HG02588 (cell line): ENCODE measurements at regions not wholly inside any gene's neighbourhood (a gene's known extent, or its start where the extent isn't known, plus 50 kb on each side); places are given as distances from the start of the nearest gene placed in this dataset.

Experiments
- ATAC-seq: cut with Tn5 transposase; IDR thresholded peaks from one replicate; pipeline ENCODE4 v1.9.1; 2021; ENCODE audit warnings: mild to moderate bottlenecking, moderate library complexity; ENCODE audit not compliant: unreplicated experiment

- ATAC-seq: no peak
Measured at GRCh38 chr1:81635816-81636215, 164.9 kb upstream of the ADGRL2 start.

GRCh38 chr1:81634294-81634693 is 166.4 kb upstream of the ADGRL2 start:
- ATAC-seq: no peak

- ATAC-seq: no peak
Measured at GRCh38 chr1:81619156-81619555, 181.6 kb upstream of the ADGRL2 start.

DNA sequence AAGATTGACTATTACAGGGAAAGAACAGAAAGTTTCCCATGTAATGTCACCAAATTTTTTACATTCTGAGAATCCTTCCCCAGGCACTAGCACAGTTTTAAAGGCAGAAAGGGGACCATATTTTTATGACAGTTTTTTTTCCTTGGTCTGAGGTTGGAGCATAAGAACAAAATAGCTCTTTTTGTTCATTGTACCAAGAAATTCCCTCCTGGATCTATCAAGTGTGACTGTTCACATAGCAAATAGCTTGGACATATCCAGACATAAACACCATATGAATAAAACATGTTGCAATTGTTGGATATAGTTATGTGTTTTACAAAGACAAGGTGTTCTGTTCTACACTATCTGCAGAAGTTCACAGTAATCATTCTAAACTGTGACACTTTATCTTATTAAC is 182.4 kb upstream of the ADGRL2 start:
- ATAC-seq: no peak

DNA sequence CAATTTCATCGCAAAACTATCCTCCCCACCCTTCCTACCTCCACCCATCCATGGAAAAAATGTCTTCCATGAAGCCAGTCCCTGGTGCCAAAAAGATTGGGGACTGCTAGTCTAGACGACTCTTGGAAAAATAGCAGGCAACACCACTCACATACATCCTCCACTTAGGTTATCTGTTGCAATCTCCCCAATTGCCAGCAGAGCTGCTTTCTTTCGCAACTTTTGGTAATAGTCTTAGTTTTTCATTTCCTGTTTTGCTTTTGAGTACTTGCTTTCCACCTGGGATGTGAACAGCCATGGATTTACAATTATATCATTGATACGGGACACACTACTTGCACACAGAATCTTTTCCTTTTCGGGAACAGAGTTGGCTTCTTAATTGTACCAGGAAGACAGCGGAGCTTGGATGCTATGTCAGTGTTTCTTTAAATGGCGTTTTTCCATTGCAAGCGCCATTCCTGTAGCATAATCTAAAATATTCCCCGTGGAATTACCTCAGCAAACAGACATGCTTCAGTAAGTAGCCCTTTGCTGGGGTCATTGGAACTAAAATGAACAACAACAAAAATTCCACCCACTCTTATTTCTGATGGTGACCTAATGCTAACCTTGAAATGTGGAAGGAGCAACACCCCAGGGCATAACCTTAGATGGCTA is 183.3 kb upstream of the ADGRL2 start:
- ATAC-seq: no peak

DNA sequence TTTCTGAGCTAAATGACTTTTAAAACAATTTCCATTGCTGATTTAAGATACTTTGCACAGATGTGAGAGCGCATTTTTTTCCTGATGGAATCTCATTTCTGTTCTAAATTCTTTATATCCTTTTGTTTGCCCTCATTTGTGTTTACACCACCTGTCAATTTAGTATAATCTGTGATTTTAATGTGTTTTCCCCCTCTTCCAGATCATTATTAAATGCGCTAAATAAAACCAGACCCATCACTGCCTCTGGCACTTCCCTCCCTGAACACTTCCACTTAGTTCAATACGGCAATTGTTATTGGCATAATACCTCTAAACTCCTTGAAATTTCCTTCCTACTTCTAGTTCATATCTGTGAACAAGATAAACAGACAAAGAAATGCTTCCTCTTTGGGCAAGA is 186.9 kb upstream of the ADGRL2 start:
- no peak for ATAC-seq

DNA sequence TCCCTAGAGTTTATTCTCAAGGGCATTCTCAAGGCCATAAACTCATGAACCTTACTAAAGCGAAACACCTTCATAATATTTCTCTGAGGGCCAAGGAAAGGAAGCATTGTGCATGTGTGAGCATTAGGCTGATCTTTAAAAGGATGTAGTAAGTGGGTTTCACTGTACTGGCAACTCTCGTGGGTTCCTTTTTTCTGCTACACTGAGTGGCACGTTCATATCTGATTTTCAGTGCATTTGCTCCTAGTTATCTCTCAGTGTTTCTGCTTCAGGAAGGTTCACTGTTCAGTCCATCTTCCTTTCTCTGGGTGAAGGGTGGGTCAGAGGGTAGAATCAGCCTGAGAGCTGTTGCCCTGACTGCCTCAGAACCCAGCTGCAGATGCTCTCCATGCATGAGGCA is 192.8 kb upstream of the ADGRL2 start:
- no peak for ATAC-seq

DNA sequence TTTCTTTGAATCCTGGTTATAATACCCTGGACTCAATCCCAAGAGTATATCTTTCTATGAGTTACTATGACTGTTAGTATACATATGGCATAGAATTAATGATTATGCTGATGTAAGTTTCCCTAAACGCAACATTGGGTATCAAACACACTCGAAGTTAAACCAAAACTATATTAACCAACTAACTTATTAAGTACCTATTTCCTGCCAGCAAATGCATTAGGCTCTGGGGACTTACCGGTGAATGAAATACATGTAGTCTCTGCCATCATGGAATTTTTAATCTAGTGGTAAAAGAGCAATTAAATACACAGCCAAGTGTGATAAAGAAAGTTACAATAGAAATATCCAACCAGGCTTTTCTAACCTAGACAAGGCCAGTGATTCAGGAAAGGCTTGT is 193.6 kb upstream of the ADGRL2 start:
- no peak for ATAC-seq

DNA sequence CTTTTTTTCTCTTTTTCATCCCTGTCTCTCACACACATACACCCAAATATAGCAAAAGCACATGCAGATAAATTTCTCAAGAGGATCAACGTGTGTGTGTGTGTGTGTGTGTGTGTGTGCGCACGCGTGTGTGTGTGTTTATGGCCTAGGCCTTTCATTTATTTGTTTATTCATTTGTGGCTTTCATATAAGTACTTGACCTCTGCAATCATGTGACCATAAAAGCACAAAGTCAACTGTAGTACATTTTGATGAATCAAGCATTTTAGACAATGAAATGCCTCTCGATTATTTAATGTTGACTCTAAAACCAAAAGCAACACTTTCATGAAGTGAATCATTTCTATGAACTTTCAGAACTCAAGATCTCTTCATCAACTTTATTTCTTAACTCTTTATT is 194.1 kb upstream of the ADGRL2 start:
- no peak for ATAC-seq

DNA sequence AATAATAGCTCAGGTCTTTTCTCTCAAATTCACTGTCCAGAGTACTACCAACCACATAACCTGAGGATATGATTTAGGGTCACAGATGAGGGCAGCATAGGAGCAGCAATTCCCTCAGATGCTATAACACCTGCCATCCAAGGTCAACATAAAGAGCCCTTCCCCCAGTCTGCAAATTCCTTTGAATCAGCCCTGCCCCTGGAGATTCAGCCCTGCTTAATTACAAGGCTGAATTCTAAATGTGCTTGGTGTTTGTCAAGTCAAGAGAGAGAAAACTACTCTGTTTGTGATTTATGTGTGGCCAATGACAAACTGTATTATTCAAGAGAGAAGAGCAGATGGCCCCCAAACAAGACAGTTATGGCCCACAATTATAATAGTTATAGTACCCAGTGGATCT is 195.7 kb upstream of the ADGRL2 start:
- no peak for ATAC-seq

- no peak for ATAC-seq
Measured at GRCh38 chr1:81600878-81601622, 199.7 kb upstream of the ADGRL2 start.

- ATAC-seq: no peak
Measured at GRCh38 chr1:81600363-81600762, 200.4 kb upstream of the ADGRL2 start.

GRCh38 chr1:81598623-81599022 is 202.1 kb upstream of the ADGRL2 start:
- no peak for ATAC-seq

DNA sequence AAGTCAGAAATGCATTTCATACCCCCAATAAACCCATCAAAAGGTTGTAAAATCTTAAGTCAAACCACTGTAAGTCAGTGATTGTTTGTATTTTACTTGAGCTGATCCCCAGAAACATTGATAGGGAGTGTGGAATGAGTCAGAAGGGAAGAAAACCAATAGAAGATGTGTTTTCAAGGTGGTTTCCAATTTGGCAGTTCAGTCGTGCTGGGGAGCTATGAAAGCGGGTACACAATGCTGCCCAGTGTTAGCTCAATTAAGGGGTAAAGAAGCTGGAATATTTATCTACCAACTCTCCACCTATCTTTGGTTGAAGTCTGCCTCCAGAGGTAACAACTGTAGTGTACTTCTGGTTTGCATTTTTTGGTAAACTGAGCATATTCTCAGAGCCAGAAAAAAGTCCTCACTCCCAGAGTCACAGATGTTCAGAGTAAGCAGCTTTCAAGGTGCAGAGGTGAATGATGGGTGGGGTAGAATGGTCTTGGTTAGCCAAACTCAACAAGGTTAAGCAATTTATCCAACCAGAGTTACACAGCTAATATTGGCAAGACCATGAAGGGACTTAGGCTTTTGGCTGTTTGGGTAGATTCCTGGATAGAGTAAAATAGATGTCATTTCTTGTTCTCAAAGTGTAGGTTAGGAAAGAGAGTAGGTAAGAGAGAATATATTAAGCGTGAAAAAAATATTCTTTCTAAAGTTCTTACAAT is 202.9 kb upstream of the ADGRL2 start:
- ATAC-seq: no peak

DNA sequence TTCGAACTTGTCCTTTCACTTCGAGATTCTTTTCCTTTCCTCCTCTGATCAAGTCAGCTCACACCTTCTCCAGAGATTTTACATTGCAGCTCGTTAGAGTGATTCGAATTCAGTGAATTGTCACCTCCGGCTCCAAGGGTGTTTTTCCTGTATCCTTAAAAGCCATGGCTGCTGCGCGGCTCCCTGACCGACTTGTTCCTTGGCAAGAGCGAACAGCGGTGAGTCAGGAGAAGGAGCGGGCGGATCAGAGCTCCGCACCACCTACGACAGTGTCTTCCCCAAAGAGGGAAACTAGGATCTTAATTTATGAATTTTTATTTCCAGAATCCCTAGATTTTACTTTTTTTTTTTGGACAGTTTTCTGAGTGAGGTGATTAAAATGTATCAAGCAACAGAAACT is 204.4 kb upstream of the ADGRL2 start:
- ATAC-seq: no peak

DNA sequence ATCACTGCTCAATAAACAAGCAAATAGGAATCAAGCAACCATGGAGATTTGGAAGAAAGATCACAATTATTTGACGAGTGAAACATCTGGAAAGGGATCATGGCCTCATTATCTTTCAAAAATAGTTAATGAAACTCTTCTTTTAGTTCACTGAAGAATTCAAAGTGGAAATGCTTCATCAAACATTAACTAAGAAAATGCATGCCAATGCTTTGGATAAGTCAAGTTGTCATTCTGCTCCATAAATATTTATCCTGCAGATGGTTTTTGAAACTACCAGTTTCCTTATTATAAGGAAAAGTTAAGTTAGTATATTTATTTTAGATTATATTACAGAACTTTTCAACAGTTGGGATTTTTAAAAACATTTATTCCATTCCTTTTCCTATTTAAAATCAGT is 206.5 kb upstream of the ADGRL2 start:
- ATAC-seq: no peak

GRCh38 chr1:81592233-81592632 is 208.5 kb upstream of the ADGRL2 start:
- no peak for ATAC-seq

GRCh38 chr1:81590171-81590570 is 210.6 kb upstream of the ADGRL2 start:
- no peak for ATAC-seq

DNA sequence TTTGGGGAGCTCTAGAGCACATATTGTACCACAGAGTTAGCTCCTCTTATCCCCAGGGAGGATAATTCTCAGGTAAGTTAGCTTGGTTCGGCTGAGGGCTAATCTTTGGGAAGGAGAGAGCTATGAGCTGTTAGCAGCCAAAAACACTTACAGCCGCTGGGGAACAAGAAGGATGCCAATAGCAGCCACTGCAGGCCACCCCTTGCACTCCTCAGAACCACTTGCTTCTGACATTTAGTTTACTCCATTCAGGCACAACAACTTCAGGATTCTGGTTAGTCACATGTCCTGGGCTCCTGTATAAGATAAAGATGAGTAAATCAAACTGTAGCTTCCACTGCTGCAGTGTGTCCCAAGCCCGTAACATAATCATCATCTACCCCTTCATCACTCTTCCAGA is 212.6 kb upstream of the ADGRL2 start:
- ATAC-seq: no peak

- ATAC-seq: no peak
Measured at GRCh38 chr1:81587426-81587825, 213.3 kb upstream of the ADGRL2 start.

DNA sequence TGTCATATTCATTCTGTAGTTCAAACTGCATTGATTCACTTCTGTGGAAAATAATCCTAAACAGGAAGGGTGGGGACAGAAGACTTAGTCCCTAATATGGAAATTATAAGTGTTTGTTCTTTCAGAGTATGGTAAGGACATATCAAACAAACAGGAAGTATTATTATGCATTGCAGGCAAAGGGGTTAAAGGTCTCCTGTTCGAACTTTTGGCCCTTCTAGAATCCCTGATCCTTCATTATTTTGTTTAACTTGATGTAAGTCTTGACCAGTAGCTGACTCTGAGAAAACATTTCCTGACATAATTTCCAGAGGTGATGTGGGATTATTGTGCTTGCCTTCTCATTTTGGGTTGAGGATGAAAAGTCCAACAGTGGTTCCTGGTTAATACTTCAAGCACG is 215.4 kb upstream of the ADGRL2 start:
- no peak for ATAC-seq

- ATAC-seq: no peak
Measured at GRCh38 chr1:81584398-81584797, 216.3 kb upstream of the ADGRL2 start.
